ENCODE measurements at regions not wholly inside any gene's neighbourhood (a gene's known extent, or its start where the extent isn't known, plus 50 kb on each side); places are given as distances from the start of the nearest gene placed in this dataset.

DNA sequence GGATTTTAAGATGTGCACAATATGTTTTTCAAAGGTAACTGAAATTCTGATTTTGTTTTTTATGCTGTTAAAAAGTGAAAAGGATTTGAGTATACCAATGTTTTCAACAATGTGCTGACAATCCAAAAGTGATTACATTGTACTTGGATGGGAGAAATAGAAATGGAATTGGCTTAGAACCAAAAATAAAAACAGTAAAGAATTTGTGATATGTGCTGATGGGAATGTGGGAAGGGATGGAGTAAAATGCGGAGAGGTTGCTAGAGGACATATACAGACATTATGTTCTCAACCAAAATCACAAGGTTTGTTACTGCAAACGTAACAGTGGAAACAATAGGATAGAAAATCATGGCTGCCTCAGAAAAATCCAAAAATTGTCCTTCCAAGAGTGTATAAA lies 279.3 kb upstream of the TENM4 start:
- ATAC-seq, result no peak
- TF ChIP-seq SNAI2 (CRISPR knock-in tag; IDR thresholded peaks at IDR 0.05), result no peak
- TF ChIP-seq ZC3H10 (CRISPR knock-in tag; IDR thresholded peaks at IDR 0.05), result no peak
- no peak for TF ChIP-seq GLIS3 (CRISPR knock-in tag; IDR thresholded peaks at IDR 0.05)
- TF ChIP-seq CSDC2 (CRISPR knock-in tag; IDR thresholded peaks at IDR 0.05), result no peak
- TF ChIP-seq, protein P1, sequence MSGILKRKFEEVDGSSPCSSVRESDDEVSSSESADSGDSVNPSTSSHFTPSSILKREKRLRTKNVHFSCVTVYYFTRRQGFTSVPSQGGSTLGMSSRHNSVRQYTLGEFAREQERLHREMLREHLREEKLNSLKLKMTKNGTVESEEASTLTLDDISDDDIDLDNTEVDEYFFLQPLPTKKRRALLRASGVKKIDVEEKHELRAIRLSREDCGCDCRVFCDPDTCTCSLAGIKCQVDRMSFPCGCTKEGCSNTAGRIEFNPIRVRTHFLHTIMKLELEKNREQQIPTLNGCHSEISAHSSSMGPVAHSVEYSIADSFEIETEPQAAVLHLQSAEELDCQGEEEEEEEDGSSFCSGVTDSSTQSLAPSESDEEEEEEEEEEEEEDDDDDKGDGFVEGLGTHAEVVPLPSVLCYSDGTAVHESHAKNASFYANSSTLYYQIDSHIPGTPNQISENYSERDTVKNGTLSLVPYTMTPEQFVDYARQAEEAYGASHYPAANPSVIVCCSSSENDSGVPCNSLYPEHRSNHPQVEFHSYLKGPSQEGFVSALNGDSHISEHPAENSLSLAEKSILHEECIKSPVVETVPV (CRISPR knock-in tag; IDR thresholded peaks at IDR 0.05), result no peak
- TF ChIP-seq, protein P2, sequence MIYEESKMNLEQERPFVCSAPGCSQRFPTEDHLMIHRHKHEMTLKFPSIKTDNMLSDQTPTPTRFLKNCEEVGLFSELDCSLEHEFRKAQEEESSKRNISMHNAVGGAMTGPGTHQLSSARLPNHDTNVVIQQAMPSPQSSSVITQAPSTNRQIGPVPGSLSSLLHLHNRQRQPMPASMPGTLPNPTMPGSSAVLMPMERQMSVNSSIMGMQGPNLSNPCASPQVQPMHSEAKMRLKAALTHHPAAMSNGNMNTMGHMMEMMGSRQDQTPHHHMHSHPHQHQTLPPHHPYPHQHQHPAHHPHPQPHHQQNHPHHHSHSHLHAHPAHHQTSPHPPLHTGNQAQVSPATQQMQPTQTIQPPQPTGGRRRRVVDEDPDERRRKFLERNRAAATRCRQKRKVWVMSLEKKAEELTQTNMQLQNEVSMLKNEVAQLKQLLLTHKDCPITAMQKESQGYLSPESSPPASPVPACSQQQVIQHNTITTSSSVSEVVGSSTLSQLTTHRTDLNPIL (CRISPR knock-in tag; IDR thresholded peaks at IDR 0.05; ENCODE audit: low read depth), result no peak
- TF ChIP-seq RARB (CRISPR knock-in tag; IDR thresholded peaks at IDR 0.05), result no peak
- no peak for TF ChIP-seq PPARA (CRISPR knock-in tag; IDR thresholded peaks at IDR 0.05; ENCODE audit: borderline replicate concordance)

DNA sequence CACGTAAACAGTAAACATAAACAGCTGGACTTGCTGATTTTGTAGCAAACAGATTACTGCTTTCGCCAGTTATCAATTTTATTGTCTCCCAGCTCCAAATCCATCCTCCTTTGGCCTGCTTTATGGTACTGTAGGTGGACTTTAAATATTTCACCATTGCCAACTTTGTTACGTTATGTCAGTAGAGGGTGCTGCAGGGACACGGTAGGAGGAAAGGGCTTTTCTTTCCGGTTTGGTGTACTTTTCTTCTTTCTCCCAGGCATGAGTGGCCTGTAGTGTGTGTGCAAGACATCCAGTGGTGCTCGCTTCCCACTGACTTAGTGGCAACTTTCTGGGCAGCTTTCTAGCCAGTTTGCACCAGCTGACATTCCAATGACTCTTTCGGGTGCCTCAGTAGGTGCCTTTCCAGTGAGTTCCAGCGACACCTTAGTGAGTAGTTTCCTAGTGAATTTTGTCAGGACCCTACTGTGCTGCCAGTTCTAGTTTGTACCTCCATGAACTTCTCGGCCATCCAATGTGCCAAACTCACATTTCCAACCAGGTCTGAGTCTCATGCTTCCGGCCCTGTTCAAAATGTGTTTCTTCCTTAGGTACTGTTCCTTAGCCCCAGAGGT lies 267.6 kb upstream of the TENM4 start:
- peak; percentile 75 for ATAC-seq
- TF ChIP-seq ESRRG (CRISPR knock-in tag; IDR thresholded peaks at IDR 0.05), result no peak
- no peak for TF ChIP-seq ISL1 (CRISPR knock-in tag; IDR thresholded peaks at IDR 0.05)
- no peak for TF ChIP-seq ZFP30 (CRISPR knock-in tag; IDR thresholded peaks at IDR 0.05)
- TF ChIP-seq, protein P3, sequence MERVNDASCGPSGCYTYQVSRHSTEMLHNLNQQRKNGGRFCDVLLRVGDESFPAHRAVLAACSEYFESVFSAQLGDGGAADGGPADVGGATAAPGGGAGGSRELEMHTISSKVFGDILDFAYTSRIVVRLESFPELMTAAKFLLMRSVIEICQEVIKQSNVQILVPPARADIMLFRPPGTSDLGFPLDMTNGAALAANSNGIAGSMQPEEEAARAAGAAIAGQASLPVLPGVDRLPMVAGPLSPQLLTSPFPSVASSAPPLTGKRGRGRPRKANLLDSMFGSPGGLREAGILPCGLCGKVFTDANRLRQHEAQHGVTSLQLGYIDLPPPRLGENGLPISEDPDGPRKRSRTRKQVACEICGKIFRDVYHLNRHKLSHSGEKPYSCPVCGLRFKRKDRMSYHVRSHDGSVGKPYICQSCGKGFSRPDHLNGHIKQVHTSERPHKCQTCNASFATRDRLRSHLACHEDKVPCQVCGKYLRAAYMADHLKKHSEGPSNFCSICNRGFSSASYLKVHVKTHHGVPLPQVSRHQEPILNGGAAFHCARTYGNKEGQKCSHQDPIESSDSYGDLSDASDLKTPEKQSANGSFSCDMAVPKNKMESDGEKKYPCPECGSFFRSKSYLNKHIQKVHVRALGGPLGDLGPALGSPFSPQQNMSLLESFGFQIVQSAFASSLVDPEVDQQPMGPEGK (CRISPR knock-in tag; IDR thresholded peaks at IDR 0.05; ENCODE audit: borderline replicate concordance), result no peak
- no peak for TF ChIP-seq PPARA (CRISPR knock-in tag; IDR thresholded peaks at IDR 0.05; ENCODE audit: borderline replicate concordance)
- TF ChIP-seq, protein P4, sequence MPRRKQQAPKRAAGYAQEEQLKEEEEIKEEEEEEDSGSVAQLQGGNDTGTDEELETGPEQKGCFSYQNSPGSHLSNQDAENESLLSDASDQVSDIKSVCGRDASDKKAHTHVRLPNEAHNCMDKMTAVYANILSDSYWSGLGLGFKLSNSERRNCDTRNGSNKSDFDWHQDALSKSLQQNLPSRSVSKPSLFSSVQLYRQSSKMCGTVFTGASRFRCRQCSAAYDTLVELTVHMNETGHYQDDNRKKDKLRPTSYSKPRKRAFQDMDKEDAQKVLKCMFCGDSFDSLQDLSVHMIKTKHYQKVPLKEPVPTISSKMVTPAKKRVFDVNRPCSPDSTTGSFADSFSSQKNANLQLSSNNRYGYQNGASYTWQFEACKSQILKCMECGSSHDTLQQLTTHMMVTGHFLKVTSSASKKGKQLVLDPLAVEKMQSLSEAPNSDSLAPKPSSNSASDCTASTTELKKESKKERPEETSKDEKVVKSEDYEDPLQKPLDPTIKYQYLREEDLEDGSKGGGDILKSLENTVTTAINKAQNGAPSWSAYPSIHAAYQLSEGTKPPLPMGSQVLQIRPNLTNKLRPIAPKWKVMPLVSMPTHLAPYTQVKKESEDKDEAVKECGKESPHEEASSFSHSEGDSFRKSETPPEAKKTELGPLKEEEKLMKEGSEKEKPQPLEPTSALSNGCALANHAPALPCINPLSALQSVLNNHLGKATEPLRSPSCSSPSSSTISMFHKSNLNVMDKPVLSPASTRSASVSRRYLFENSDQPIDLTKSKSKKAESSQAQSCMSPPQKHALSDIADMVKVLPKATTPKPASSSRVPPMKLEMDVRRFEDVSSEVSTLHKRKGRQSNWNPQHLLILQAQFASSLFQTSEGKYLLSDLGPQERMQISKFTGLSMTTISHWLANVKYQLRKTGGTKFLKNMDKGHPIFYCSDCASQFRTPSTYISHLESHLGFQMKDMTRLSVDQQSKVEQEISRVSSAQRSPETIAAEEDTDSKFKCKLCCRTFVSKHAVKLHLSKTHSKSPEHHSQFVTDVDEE (CRISPR knock-in tag; IDR thresholded peaks at IDR 0.05), result no peak
- TF ChIP-seq BACH2 (CRISPR knock-in tag; IDR thresholded peaks at IDR 0.05; ENCODE audit: borderline replicate concordance), result no peak
- TF ChIP-seq RARB (CRISPR knock-in tag; IDR thresholded peaks at IDR 0.05), result no peak
- TF ChIP-seq GLIS3 (CRISPR knock-in tag; IDR thresholded peaks at IDR 0.05), result no peak
- TF ChIP-seq, protein P5, sequence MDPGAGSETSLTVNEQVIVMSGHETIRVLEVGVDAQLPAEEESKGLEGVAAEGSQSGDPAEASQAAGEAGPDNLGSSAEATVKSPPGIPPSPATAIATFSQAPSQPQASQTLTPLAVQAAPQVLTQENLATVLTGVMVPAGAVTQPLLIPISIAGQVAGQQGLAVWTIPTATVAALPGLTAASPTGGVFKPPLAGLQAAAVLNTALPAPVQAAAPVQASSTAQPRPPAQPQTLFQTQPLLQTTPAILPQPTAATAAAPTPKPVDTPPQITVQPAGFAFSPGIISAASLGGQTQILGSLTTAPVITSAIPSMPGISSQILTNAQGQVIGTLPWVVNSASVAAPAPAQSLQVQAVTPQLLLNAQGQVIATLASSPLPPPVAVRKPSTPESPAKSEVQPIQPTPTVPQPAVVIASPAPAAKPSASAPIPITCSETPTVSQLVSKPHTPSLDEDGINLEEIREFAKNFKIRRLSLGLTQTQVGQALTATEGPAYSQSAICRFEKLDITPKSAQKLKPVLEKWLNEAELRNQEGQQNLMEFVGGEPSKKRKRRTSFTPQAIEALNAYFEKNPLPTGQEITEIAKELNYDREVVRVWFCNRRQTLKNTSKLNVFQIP (CRISPR knock-in tag; IDR thresholded peaks at IDR 0.05; ENCODE audit: borderline replicate concordance, low read depth), result no peak
- TF ChIP-seq TOX (CRISPR knock-in tag; IDR thresholded peaks at IDR 0.05; ENCODE audit: borderline replicate concordance), result no peak
- no peak for TF ChIP-seq ZNF8 (CRISPR knock-in tag; IDR thresholded peaks at IDR 0.05)
- no peak for TF ChIP-seq ZNF565 (CRISPR knock-in tag; conservative IDR thresholded peaks at IDR 0.05; ENCODE audit: low read depth)
- no peak for TF ChIP-seq ARNTL (CRISPR knock-in tag; IDR thresholded peaks at IDR 0.05; ENCODE audit: borderline replicate concordance, low read depth)

DNA sequence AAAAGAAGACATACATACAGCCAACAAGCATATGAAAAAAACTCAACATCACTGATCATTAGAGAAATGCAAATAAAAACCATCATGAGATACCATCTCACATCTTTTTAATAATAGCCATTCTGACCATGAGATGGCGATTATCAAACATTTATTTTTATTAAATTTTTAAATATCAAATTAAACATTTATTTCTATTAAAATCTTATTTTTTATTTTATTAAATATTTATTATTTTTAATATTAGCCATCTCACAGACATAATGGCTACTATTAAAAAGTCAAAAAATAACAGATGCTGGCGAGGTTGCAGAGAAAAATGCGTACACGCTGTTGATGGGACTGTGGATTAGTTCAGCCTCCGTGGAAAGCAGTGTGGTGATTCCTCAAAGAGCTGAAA lies 264.8 kb upstream of the TENM4 start:
- no peak for ATAC-seq
- TF ChIP-seq CSDC2 (CRISPR knock-in tag; IDR thresholded peaks at IDR 0.05) (no peak), ISL1 (CRISPR knock-in tag; IDR thresholded peaks at IDR 0.05) (no peak), ZFP30 (CRISPR knock-in tag; IDR thresholded peaks at IDR 0.05) (no peak), TOX (CRISPR knock-in tag; IDR thresholded peaks at IDR 0.05; ENCODE audit: borderline replicate concordance) (no peak), ESRRG (CRISPR knock-in tag; IDR thresholded peaks at IDR 0.05) (no peak), PPARA (CRISPR knock-in tag; IDR thresholded peaks at IDR 0.05; ENCODE audit: borderline replicate concordance) (no peak), RARB (CRISPR knock-in tag; IDR thresholded peaks at IDR 0.05) (no peak), TCF4 (CRISPR knock-in tag; IDR thresholded peaks at IDR 0.05; ENCODE audit: borderline replicate concordance) (no peak)
- TF ChIP-seq, protein P4 (CRISPR knock-in tag; IDR thresholded peaks at IDR 0.05), result no peak
- TF ChIP-seq, protein P2 (CRISPR knock-in tag; IDR thresholded peaks at IDR 0.05; ENCODE audit: low read depth), result no peak

Measured in SK-N-SH treated with all-trans-retinoic acid at 6 μM for 48 hours (cell line).